ENCODE measurements at regions not wholly inside any gene's neighbourhood (a gene's known extent, or its start where the extent isn't known, plus 50 kb on each side); places are given as distances from the start of the nearest gene placed in this dataset.
"Not testable (repeated sequence)": the region's sequence is repeated elsewhere in the genome, so short reads cannot be mapped to it uniquely, and the experiment has no call there.

DNA sequence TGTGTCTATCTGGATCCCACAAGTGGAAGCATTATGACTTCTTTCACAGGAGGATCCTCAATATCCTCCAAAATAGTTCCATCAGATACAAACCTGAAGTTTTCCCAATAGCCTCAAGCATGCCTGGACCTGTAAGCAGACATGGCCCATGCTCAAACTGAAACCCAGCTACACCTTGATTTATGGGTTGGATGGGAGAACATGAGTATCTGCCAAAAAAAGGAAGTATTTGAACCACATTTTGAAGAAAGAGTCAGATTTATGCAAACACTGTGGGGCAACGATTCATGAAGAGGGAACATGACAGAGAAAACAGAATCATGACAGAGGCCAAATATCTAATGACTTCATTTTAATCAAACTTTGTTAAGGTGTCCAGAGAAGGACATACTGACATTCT is 351.0 kb upstream of the NFIA start:
- DNase-seq (ENCODE audit: low read depth): no peak

DNA sequence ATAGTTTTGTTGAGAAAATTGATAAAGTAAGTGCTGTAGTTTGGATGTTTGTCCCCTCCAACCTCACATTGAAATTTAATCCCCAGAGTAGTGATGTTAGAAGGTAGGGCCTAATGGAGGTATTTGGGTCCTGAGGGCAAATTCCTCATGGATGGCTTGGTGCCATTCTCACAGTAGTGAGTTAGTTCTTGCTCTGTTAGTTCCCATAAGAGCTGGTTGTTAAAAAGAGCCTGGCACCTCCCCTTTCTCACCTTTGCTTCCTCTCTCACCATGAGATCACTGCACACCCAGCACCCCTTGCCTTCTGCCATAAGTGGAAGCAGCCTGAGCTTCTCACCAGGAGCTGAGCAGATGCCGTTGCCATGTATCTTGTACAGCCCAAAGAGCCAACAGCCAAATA is 354.8 kb upstream of the NFIA start:
- no peak for DNase-seq (ENCODE audit: low read depth)

DNA sequence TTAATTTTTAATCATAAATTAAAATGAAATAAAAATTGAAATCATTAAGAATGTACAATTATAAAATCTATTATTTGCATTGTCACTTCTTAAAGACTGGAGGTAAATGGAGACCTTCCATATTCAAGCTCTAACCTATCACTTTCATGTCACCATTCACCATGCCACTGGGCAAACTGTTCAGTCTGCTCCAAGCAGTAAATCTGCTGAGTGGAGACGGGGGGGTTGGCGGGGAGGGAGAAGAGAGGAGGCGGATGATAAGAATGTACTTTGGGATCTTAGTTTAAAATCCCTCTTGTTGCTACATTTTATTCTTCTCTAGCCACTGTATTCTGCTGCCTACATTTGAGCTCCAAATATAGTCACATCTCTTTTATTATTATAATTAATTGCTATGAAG is 365.9 kb upstream of the NFIA start:
- DNase-seq (ENCODE audit: low read depth): no peak

DNA sequence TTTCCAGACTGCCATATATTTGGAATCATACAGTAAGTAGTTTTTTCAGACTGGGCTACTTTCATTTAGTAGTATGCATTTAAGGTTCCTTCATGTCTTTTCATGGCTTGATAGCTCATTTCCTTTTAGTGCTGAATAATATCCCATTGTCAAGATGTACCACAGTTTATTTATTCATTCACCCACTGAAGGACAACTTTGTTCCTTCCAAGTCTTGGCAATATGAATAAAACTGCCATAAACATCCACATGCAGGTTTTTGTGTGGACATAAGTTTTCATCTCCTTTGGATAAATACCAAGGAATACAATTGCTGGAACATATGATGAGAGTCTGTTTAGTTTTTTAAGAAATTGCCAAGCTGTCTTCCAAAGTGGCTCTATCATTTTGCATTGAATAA is 366.4 kb upstream of the NFIA start:
- no peak for DNase-seq (ENCODE audit: low read depth)

DNA sequence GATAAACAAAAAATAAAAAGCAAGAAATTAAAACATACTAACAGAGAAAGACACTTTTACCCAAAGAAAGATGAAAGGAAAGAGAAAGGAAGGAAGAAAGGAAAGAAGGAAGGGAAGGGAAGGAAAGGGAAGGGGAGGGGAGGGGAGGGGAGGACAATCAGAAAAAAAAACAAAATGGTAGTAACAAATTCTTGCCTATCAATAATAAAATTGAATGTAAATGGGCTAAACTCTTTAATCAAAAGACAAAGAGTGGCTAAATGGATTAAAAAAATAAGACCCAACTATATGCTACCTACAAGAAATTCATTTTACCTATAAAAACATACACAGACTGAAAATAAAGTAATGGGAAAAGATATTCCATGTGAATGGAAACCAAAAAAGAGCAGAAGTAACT is 372.9 kb upstream of the NFIA start:
- no peak for DNase-seq (ENCODE audit: low read depth)

DNA sequence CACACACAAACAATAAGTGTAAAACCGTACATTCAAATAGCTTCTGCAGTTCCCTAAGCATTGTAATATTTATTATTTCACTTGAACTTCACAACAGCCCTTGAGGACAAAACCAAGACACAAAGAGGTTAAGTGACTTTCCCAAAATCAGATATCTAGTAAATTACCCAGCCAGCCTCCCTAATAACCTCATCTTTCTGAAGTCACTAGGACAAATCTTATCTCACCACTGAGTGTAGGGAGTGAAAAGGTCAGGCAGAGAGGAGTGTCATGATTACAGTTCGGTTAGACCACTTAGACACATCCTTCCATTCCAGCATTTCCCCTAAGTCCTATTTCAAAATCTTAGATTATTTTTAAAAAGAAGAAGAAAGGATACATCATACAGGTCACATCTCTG is 377.3 kb upstream of the NFIA start:
- DNase-seq (ENCODE audit: low read depth): no peak

DNA sequence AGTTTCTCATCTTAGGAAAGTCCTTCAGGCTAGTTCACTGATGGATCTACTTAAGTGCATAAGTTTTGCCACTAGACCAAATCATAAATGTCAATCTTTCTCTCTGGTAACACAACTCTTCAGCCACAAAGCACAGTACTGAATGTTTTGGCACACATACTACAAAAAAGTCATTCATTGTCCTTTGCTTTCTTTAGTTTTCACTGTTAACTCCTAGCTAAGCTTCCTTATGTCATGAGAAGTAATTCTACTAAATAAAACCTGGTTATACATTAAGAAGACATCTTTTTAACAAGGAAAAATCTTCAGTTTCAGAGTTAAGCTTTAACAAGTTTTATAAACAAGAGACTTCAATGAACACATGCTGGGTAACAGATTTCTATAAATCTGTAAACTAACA is 379.2 kb upstream of the NFIA start:
- no peak for DNase-seq (ENCODE audit: low read depth)

DNA sequence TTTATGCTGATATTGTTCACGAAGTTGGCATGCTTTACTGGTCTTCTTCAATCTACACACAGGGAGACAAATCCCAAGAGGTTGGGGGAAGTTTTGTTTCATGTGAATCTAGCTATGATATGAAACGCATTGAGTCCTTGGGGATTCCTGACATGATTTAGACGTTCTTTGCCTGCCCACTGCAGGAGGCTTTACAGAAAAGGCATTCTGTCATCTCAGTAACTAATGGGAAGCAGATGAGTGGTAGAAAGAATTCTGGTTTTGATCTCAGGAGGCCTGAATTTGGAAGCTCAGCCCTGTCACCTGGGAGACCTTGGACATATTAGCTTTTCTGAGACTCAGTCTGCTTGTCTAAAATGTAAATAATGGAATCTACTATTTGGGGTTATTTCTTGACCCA is 383.0 kb upstream of the NFIA start:
- no peak for DNase-seq (ENCODE audit: low read depth)

DNA sequence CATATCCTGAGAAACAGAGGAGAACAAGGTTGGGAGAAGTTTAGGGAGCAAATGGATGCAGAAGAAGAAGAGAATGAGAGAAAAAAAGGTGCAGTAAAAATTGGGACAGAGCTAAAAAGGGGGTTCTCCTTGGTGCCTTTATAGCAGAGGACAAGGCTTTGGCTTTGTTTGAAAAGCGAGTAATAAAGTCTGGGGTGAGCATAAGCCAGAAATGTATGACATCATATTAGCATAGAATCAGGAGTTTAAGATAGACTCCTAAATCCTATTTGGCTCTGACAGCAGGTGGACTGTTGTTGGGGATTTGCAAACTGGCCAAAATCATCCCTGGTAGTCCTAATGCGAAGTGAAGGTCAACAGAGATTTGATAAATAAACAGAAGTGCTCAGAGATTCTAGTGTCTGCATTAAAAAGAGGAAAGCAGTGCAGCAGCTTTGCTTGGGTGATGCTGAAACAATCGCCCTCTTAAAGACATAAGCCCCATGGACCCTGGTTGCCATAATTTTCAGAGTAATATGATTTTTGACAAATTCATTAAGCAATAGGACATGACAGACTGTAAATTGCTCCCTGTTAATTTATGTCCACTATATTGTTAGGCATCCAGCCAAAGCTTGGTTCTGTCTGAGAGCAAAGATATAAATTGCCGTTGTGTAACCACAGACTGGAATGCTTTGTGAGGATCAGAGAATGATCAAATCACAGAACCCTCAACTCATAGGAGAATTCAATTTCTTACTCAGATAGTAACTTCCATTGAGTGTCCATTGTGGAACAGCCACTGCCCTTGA is 385.0 kb upstream of the NFIA start:
- DNase-seq (ENCODE audit: low read depth): no peak

DNA sequence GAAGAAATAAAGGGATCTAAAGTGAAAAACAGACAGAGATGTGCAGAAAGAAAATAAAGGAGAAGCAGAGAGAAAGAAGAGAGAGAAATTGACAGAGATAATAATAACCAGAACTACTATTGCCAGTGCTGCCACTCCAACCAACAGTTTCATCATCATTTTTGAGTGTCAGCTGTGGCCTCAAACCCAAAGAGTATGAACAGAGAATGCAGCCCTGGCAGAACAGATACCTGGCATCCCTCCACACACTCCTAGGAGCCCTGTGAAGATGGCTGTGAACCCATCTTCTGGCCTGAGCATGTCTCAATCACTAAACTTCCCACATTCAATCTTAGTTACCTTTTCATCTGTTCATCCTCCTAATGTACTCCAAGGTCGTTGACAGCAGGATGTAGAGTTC is 385.8 kb upstream of the NFIA start:
- no peak for DNase-seq (ENCODE audit: low read depth)

DNA sequence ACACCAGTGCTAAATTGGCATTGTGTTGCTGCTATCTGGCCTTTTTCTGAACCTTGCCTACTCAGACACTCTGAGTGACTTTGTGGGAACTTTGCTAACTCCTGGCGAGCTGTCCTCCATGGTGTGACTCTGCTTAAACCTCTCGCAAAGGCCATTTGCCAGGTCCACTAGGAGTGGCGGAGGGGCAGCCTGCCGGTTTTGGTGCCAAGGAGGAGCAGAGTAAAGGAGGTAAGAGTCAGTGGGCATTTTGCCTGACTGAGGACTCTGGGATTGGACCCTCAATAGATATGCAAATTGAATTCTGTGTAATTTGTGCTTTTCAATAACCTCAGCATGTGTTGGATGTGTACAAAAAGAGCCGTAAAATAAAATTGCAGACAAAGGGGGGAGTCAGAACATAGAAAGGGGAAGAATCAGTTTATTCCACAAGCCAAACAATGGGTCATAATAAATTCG is 386.6 kb upstream of the NFIA start:
- DNase-seq (ENCODE audit: low read depth): no peak

DNA sequence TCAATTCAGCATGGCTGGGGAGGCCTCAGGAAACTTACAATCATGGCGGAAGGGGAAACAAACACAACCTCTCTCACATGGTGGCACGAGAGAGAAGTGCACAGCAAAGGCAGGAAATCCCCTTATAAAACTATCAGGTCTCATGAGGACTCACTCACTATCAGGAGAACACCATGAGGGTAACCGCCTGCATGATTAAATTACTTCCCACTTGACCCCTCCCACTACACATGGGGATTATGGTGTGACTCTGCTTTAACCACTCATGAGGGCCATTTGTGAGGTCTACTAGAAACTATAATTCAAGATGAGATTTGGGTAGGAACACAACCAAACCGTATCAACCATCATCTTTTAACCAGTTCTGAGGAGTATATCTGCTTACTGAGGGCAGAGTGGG is 387.4 kb upstream of the NFIA start:
- DNase-seq (ENCODE audit: low read depth): no peak

DNA sequence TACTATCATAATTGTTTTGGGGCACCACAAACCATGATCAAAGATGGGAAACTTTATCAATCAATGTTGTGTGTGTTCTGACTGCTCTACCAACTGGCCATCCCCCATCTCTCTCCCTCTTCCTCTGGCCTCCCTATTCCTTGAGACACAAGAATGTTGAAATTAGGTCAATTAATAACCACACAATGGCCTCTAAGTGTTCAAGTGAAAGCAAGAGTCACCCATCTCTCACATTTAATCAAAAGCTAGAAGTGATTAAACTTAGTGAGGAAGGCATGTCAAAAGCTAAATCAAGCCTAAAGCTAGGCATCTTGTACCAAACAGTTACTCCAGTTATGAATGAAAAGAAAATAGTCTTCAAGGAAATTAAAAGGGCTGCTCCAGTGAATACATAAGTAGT is 390.3 kb upstream of the NFIA start:
- no peak for DNase-seq (ENCODE audit: low read depth)

DNA sequence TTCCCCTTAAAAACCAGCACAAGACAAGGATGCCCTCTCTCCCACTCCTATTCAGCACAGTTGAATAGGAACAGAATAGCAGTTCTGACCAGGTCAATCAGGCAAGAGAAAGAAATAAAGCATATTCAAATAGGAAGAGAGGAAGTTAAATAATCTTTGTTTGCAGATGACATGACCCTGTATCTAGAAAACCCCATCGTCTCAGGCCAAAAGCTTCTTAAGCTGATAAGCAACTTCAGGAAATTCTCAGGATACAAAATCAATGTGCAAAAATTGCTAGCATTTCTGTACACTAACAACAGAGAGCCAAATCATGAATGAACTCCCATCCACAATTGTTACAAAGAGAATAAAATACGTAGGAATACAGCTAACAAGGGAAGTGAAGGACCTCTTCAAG is 394.1 kb upstream of the NFIA start:
- DNase-seq (ENCODE audit: low read depth): not testable (repeated sequence)

DNA sequence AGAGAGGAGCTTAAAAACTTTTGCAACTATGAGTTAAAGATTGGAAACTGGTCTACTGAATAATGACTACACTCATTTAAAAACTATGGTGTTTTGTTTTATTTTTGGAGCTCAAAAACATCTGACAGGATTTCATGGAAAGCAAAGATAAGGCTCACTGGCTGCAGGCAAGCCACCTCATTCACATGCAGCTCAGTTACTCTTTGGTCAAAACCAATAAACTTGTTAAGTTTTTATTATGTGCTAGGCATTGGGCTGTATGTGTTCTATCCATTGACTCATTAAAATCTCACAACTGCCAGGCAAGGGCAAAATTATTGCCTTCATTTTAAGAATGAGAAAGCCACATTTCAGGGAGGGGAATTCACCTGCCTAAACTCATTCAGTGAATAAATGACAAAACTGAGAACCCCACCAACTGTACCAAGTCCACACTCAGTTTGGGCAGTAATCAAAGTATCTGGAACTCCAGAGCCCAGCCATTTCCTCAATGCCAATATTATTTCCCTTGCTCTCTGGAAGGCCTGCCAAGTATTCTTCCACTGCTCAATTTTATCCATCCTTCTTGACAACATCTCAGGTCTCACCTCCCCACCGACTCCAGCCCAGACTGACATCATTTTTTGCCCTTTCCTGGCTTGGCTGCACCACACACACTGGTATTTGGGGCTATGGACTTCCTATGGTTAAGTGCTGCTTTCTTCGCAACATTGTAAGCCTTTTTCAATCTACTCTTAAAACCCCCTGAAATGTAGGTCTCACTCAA is 401.1 kb upstream of the NFIA start:
- no peak for DNase-seq (ENCODE audit: low read depth)

DNA sequence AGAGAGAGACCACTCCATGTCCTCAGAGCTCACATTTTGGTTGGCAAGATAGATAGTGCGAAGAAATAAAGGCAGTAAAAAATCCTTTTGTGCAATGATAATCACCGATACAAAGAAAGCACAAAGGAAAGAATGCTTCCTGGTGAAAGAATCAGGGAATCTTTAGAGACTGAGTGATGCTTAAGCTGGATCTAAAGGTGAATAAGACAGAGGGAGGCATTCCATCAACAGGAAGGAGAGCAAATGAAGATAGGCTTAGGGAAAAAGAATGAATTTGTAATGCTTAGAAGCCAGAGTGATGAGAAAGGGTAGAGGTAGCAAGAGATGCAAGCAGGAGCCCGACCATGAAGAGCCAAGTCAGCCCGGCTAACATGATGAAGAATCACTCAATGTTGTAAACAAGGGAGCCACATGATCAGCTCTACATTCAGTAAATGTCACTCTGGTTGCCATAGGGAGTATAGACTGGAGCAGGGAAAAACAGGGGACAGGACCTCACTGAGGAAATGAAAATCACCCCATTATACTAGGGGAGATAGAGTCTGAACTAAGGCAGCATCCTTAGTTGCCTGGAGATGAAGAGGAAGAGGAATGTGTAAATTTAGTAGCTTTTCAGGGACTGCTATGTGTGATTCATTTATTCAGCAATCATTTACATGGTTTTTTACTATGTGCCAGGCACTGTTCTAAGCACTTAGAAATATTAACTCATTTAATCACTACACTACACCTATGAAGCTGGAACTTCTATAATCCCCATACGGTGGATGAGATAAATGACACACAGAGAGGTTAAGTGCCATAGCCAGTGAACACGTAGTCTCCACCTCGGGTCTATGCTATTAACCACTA is 402.6 kb upstream of the NFIA start:
- DNase-seq (ENCODE audit: low read depth): no peak

DNA sequence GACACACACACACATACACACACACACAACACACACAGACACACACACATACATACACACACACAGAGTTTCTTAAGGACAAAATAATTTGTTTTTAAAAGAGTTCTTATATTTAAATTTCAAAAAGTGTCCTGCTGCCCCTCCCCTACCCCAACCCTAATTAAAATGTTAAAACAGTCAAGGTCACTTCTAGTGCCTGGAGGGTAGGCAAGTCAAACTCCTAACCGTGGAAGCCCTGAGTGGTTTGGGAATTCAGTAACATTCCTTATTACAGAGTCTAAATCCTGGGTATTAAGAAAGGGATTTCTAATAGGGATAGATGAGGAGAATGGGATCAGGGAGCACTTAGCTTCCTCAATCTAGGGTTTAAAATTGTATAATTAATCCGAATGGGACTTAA is 403.6 kb upstream of the NFIA start:
- DNase-seq (ENCODE audit: low read depth): no peak

DNA sequence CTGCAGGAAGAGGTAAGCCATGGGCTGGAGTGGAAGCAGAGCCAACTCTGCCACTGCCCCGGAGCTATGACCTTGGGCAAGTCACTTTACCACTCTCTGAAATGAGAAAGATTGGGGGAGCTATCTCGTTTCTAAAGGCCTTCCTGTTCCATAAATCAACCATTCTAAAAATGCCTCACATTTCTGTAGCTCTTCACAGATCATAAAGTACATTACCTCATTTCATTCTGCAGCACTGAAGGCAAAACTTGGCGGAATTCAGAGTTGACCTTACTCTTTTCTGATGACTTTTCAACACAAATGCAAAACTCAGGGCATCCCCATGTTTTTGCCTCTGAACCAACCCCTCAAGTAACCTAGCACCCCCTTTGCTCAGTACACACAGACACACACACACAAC is 404.0 kb upstream of the NFIA start:
- DNase-seq (ENCODE audit: low read depth): no peak

DNA sequence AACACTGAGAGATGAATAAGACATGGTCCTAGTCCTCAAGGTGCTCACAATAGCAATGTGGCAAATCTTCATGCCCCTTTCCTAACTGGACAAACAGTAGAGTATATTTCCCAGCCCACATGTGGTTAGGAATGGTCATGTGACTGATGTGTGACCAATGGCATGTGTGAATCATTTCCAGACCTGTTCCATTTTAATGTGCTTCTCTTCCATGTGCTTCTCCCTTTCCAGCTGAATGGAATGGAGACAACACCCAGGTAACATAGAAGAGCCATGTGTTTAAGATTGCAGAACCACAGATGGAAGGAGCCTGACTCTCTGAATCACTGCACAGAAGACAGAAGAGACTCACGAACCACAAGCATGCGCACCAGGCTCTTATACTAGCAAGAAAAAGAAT is 409.9 kb upstream of the NFIA start:
- DNase-seq (ENCODE audit: low read depth): no peak

DNA sequence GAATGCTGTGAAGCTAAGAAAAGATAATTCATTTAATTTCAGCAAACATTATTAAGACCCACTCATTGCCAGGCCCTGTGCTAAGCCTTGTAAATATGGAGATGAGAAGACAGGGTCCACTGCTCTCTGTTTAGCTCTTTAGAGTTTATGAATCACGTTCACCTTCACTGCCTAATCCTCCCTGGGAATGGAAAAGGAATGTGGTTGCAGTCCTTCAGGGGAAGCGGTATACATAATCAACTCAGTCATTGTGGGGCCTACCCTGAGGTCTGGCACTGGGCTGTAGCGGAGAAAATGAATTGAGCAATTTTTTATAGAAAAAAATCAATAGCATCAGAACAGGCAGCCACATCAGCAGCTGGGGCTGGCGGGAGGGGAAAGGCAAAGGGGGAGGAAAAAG is 412.1 kb upstream of the NFIA start:
- no peak for DNase-seq (ENCODE audit: low read depth)

DNA sequence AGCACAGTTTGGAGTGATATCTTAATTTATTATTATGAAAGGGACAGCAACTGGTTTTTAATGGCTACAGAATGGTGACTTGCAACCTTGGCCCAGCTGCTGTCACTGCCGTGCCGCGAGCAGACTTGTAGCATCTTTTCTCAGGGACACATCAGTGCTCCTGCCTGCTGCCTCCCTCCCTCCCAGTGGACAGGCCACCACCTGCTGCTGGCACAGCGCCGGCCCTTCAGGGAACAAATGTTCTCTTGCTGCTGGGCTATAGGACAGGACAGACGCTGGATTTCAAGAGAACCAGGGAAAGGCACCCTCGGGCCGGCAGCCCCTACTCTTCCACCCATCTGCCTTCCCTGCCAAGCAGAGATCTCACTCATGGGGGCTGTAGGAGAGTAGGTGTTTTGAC is 413.8 kb upstream of the NFIA start:
- no peak for DNase-seq (ENCODE audit: low read depth)

DNA sequence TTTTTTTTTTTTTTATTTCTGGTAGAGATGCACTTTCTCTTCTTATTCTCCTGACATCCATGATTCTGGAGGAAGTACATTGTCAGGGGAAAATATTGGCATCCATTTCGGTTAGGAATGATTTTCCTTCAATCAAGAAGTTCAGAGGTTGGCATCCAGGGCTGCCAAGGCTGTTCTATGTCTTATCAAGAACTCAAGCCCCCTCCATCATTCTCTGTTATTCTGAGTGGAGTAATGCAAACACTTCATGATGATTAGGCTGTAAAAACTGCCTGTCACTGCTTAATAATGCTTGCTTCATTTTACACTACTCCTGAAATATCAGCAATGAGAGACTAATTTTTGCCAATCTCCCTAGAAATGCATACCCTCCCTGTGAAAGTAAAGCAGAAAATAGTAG is 417.1 kb upstream of the NFIA start:
- DNase-seq (ENCODE audit: low read depth): no peak

DNA sequence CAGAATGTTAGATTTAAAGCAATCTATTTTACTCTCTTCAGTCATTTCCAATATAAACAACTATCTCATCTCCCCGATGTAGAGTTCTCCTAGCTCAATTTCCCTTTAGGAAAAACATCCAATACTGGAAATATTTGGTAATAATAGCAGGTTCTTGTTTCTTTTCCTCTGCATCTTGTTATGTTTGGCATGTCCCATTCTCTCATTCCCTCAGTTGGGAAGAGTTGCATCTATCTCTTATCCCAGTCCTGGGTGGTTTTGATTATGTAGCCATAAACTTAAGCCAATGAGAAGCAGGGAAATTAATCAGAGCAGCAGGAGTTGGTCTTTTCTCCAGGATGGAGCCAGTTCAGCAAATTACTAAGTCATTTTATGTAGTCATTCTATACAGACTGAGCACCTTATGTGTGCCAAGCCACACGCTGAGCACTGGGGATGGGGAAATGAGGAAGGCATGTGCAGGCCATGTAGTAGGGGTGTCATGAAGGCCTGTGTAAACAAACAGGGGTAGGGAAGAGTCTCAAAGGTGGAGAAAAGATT is 418.2 kb upstream of the NFIA start:
- no peak for DNase-seq (ENCODE audit: low read depth)
